Sigmoid colon (tissue), 6 donors: ENCODE measurements at regions not wholly inside any gene's neighbourhood (a gene's known extent, or its start where the extent isn't known, plus 50 kb on each side); places are given as distances from the start of the nearest gene placed in this dataset.

Experiments
- DNase-seq: peaks from one replicate; pipeline ENCODE4 v3.0.0-alpha.2; 2019
- H3K27ac ChIP-seq, 4 donors: fragments of 200-600 bp; sonication (generic); one replicate each; pipeline ENCODE4 v1.5.1; 2016 to 2019; ENCODE audit warnings: mild to moderate bottlenecking in 1 of 4
- H3K27me3 ChIP-seq, 3 donors: fragments of 200-600 bp; sonication (generic); one replicate each; pipeline ENCODE4 v1.5.1; 2019; ENCODE audit warnings: mild to moderate bottlenecking in 1 of 3
- H3K36me3 ChIP-seq, 4 donors: fragments of 200-600 bp; sonication (generic); one replicate each; pipeline ENCODE4 v1.5.1; 2016 to 2019
- H3K4me1 ChIP-seq, 4 donors: fragments of 200-600 bp; sonication (generic); one replicate each; pipeline ENCODE4 v1.5.1; 2017 to 2019
- H3K4me3 ChIP-seq, 4 donors: fragments of 200-600 bp; sonication (generic); one replicate each; pipeline ENCODE4 v1.5.1; 2017 to 2019; ENCODE audit warnings: mild to moderate bottlenecking in 2 of 4, moderate library complexity in 1 of 4
- H3K9me3 ChIP-seq, 4 donors: fragments of 200-600 bp in 3 of 4; sonication (generic) in 3 of 4; one replicate each; pipeline versions ENCODE4 v1.5.1 to v1.6.1; 2013 to 2019
- CTCF ChIP-seq, 4 experiments: fragments of 450-650 bp in 3 of 4; fragments of 200-600 bp in 1 of 4; IDR thresholded peaks; one replicate each; pipeline ENCODE4 v1.5.1; 2016 to 2019; ENCODE audit warnings: antibody characterized with exemption in 4 of 4, mild to moderate bottlenecking in 3 of 4, moderate library complexity in 2 of 4
- EP300 ChIP-seq, 4 donors: sonication (generic); formaldehyde crosslinking; IDR thresholded peaks; one replicate each; pipeline ENCODE4 v1.6.1; 2017; ENCODE audit warnings: antibody characterized with exemption in 4 of 4
- POLR2A ChIP-seq, 2 donors: fragments of 450-650 bp; IDR thresholded peaks; one replicate each; pipeline ENCODE4 v1.6.1; 2016; ENCODE audit warnings: antibody characterized with exemption in 2 of 2, mild to moderate bottlenecking in 2 of 2, moderate library complexity in 2 of 2
- POLR2AphosphoS5 ChIP-seq, 4 donors: sonication (generic); formaldehyde crosslinking; IDR thresholded peaks; one replicate each; pipeline ENCODE4 v1.6.1; 2017; ENCODE audit warnings: antibody characterized with exemption in 4 of 4
- WGBS, 2 donors: extraction: QIAGEN DNeasy Blood & Tissue Kit; methylation state at CpG; one replicate each; pipeline ENCODE4 v1.1.7; 2013; 5-methylcytosine and 5-hydroxymethylcytosine counted together
- intact Hi-C: fragments of 100-400 bp; cut with DNase I; formaldehyde crosslinking; loops from one replicate; pipeline ENCODE4 v1.15.1; 2023
- donor health status: healthy with polysubstance abuse.
- donor health status: healthy.

- intact Hi-C loops, result no loop called here
- H3K4me1 ChIP-seq, result no peaks in the 10 kb centered on the region
Measured at GRCh38 chr12:34097213-34097612, 74.9 kb downstream of the ALG10 start.

GRCh38 chr12:34105392-34105933, 83.2 kb downstream of the ALG10 start:
- intact Hi-C loops, result no loop called here
- no peak for TF ChIP-seq CTCF (IDR thresholded peaks at IDR 0.05)
- TF ChIP-seq EP300 (IDR thresholded peaks at IDR 0.05), result no peak
- TF ChIP-seq POLR2AphosphoS5 (IDR thresholded peaks at IDR 0.05), result no peak
- TF ChIP-seq POLR2A (IDR thresholded peaks at IDR 0.05), result no peak
- peaks cover 8 to 38% (median 10%) of the 10 kb centered on the region in 3 donors for H3K27me3 ChIP-seq
- 82 to 85% methylated on average over 7 of the region's 7 CpGs for WGBS, 2 donors
- H3K36me3 ChIP-seq, result no peaks in the 10 kb centered on the region
- DNase-seq, result no peak
- no peaks in the 10 kb centered on the region for H3K9me3 ChIP-seq
- H3K4me1 ChIP-seq, result peaks cover 0 to 7% (median 0%) of the 10 kb centered on the region in 4 donors
- no peak overlapping the region for H3K4me3 ChIP-seq
- no peak overlapping the region for H3K27ac ChIP-seq

More at GRCh38 chr12:34097213-34097612, 74.9 kb downstream of the ALG10 start:
- no peaks in the 10 kb centered on the region for H3K9me3 ChIP-seq
- 42 to 57% methylated on average over 4 of the region's 4 CpGs for WGBS, 2 donors
- no peak for DNase-seq
- H3K27me3 ChIP-seq, result no peaks in the 10 kb centered on the region
- no peak overlapping the region for H3K27ac ChIP-seq
- TF ChIP-seq EP300 (IDR thresholded peaks at IDR 0.05) (no peak), POLR2AphosphoS5 (IDR thresholded peaks at IDR 0.05) (no peak), POLR2A (IDR thresholded peaks at IDR 0.05) (no peak), CTCF (IDR thresholded peaks at IDR 0.05) (no peak)
- no peak overlapping the region for H3K4me3 ChIP-seq
- no peaks in the 10 kb centered on the region for H3K36me3 ChIP-seq

GRCh38 chr12:34106172-34106571, 83.9 kb downstream of the ALG10 start:
- DNase-seq, result no peak
- TF ChIP-seq CTCF (IDR thresholded peaks at IDR 0.05), result no peak
- TF ChIP-seq EP300 (IDR thresholded peaks at IDR 0.05), result no peak
- TF ChIP-seq POLR2A (IDR thresholded peaks at IDR 0.05), result no peak
- no peak for TF ChIP-seq POLR2AphosphoS5 (IDR thresholded peaks at IDR 0.05)
- Histone ChIP-seq H3K27me3 (peaks cover 8 to 38% (median 10%) of the 10 kb centered on the region in 3 donors), H3K4me3 (no peak overlapping the region), H3K4me1 (peaks cover 0 to 7% (median 0%) of the 10 kb centered on the region in 4 donors), H3K27ac (no peak overlapping the region), H3K9me3 (no peaks in the 10 kb centered on the region), H3K36me3 (no peaks in the 10 kb centered on the region)
- intact Hi-C loops, result no loop called here
- 83 to 91% methylated on average over 2 of the region's 2 CpGs for WGBS, 2 donors

GRCh38 chr12:34107016-34107415, 84.7 kb downstream of the ALG10 start:
- peaks cover 0 to 7% (median 0%) of the 10 kb centered on the region in 4 donors for H3K4me1 ChIP-seq
- H3K36me3 ChIP-seq, result no peaks in the 10 kb centered on the region
- TF ChIP-seq EP300 (IDR thresholded peaks at IDR 0.05) (no peak), POLR2AphosphoS5 (IDR thresholded peaks at IDR 0.05) (no peak), POLR2A (IDR thresholded peaks at IDR 0.05) (no peak), CTCF (IDR thresholded peaks at IDR 0.05) (no peak)
- intact Hi-C loops, result no loop called here
- no peaks in the 10 kb centered on the region for H3K9me3 ChIP-seq
- peaks cover 8 to 38% (median 10%) of the 10 kb centered on the region in 3 donors for H3K27me3 ChIP-seq
- no peak overlapping the region for H3K4me3 ChIP-seq
- no peak for DNase-seq
- no peak overlapping the region for H3K27ac ChIP-seq
- 88 to 89% methylated on average over 11 of the region's 11 CpGs for WGBS, 2 donors
